CD4-positive, CD25-positive, alpha-beta regulatory T cell (primary cell): ENCODE measurements at regions not wholly inside any gene's neighbourhood (a gene's known extent, or its start where the extent isn't known, plus 50 kb on each side); places are given as distances from the start of the nearest gene placed in this dataset.

ENCODE experiments used
- ATAC-seq, 2 donors: fragments of 150-1000 bp; cut with Tn5 transposase; one replicate each; pipeline ENCODE4 v1.10.0; 2021; ENCODE audit warnings: low read depth in 2 of 2, moderate number of reproducible peaks in 2 of 2, moderate library complexity in 1 of 2
- DNase-seq, 3 donors: peaks; one replicate each; pipeline versions ENCODE4 v3.0.0 to v3.0.0-alpha.2; 2012 to 2022; ENCODE audit warnings: mixed read lengths in 1 of 3
- H3K27ac ChIP-seq: one replicate; pipeline ENCODE4 v1.7.0; 2013; ENCODE audit warnings: mild to moderate bottlenecking, low read length; ENCODE audit not compliant: insufficient read depth, poor library complexity, severe bottlenecking
- H3K27me3 ChIP-seq: one replicate; pipeline ENCODE4 v1.7.0; 2013; ENCODE audit warnings: low read length; ENCODE audit not compliant: control insufficient read depth, insufficient read depth
- H3K36me3 ChIP-seq: one replicate; pipeline ENCODE4 v1.7.0; 2013; ENCODE audit warnings: mild to moderate bottlenecking, low read length, moderate library complexity; ENCODE audit not compliant: control insufficient read depth, insufficient read depth
- H3K4me1 ChIP-seq: 2 replicates; pipeline ENCODE4 v1.7.0; 2013; ENCODE audit warnings: mild to moderate bottlenecking, low read length; ENCODE audit not compliant: insufficient read depth, control insufficient read depth, poor library complexity, severe bottlenecking
- H3K4me3 ChIP-seq: one replicate; pipeline ENCODE4 v1.7.0; 2013; ENCODE audit warnings: low read depth, mild to moderate bottlenecking, low read length, moderate library complexity
- H3K9me3 ChIP-seq, 2 experiments: 1 replicate in 1 of 2; 2 replicates in 1 of 2; pipeline ENCODE4 v1.7.0; 2013; ENCODE audit warnings: low read length in 2 of 2, mild to moderate bottlenecking in 1 of 2, moderate library complexity in 1 of 2; ENCODE audit not compliant: control insufficient read depth in 2 of 2
- H3K27ac Mint-ChIP-seq, 3 donors: one replicate each; pipeline ENCODE4 v1.8.0; 2020 to 2022; ENCODE audit warnings: mild to moderate bottlenecking in 3 of 3, mixed read lengths in 3 of 3, moderate library complexity in 2 of 3
- H3K27me3 Mint-ChIP-seq: one replicate; pipeline ENCODE4 v1.8.0; 2022; ENCODE audit warnings: mild to moderate bottlenecking, mixed read lengths
- H3K36me3 Mint-ChIP-seq: one replicate; pipeline ENCODE4 v1.8.0; 2020; ENCODE audit warnings: mixed read lengths
- H3K4me1 Mint-ChIP-seq, 4 donors: one replicate each; pipeline ENCODE4 v1.8.0; 2020 to 2022; ENCODE audit warnings: mixed read lengths in 4 of 4, mild to moderate bottlenecking in 1 of 4
- H3K4me3 Mint-ChIP-seq, 4 donors: one replicate each; pipeline ENCODE4 v1.8.0; 2020 to 2022; ENCODE audit warnings: mild to moderate bottlenecking in 4 of 4, mixed read lengths in 4 of 4, moderate library complexity in 3 of 4
- H3K9me3 Mint-ChIP-seq, 7 donors: one replicate each; pipeline ENCODE4 v1.8.0; 2020 to 2022; ENCODE audit warnings: mixed read lengths in 7 of 7, mild to moderate bottlenecking in 3 of 7, moderate library complexity in 2 of 7

DNA sequence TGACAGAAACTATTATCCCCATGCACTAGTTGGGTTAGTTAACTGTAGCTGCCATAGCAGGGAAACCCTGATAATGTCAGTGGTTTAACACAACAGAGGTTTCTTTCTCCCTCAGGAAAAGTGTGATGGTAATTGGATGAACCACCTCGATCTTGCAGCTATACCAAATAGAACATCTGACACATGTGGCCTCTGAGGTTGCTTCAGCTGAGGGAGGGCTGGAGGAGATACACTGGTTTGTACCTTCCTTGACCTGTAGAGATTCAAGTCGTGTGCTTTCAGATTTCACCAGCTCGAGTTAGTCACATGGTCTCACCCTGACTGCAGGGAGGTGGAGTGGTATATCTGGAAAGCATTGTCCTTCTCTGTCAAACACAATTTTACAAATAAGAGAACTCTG lies 147.2 kb upstream of the SFRP2 start:
- Histone ChIP-seq H3K4me3 (no peak overlapping the region), H3K4me1 (no peaks in the 10 kb centered on the region), H3K27ac (no peak overlapping the region), H3K36me3 (no peaks in the 10 kb centered on the region), H3K9me3 (no peaks in the 10 kb centered on the region), H3K27me3 (peaks cover 4% of the 10 kb centered on the region)
- H3K4me3 Mint-ChIP-seq = no peak overlapping the region
- H3K27ac Mint-ChIP-seq = no peak overlapping the region
- H3K36me3 Mint-ChIP-seq = no peaks in the 10 kb centered on the region
- DNase-seq = no peak
- peaks cover 0 to 2% (median 0%) of the 10 kb centered on the region in 7 donors for H3K9me3 Mint-ChIP-seq
- no peak for ATAC-seq
- no peaks in the 10 kb centered on the region for H3K4me1 Mint-ChIP-seq
- H3K27me3 Mint-ChIP-seq = peaks cover 28% of the 10 kb centered on the region

DNA sequence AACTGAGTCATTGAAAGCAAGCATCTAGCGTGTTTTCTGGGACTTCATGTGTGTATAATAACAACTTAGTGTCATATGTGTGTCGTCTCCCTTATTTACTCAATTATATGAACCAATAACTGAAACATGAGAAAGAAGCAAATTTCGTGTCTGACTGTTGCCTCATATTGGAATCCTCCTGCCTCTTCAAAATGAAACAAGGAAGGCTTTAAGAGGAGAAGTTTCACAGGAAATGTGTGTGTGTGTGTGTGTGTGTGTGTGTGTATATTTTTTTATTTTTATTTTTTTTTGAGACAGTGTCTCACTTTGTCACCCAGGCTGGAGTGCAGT lies 145.8 kb upstream of the SFRP2 start:
- no peak overlapping the region for H3K4me3 Mint-ChIP-seq
- H3K36me3 Mint-ChIP-seq = no peaks in the 10 kb centered on the region
- Histone ChIP-seq H3K4me3 (no peak overlapping the region), H3K27ac (no peak overlapping the region), H3K9me3 (no peaks in the 10 kb centered on the region), H3K27me3 (peaks cover 6% of the 10 kb centered on the region), H3K36me3 (no peaks in the 10 kb centered on the region), H3K4me1 (no peaks in the 10 kb centered on the region)
- H3K27me3 Mint-ChIP-seq = peaks cover 26% of the 10 kb centered on the region
- H3K9me3 Mint-ChIP-seq = peaks cover 0 to 1% (median 0%) of the 10 kb centered on the region in 7 donors
- DNase-seq (no peak), ATAC-seq (no peak)
- no peaks in the 10 kb centered on the region for H3K4me1 Mint-ChIP-seq
- no peak overlapping the region for H3K27ac Mint-ChIP-seq

DNA sequence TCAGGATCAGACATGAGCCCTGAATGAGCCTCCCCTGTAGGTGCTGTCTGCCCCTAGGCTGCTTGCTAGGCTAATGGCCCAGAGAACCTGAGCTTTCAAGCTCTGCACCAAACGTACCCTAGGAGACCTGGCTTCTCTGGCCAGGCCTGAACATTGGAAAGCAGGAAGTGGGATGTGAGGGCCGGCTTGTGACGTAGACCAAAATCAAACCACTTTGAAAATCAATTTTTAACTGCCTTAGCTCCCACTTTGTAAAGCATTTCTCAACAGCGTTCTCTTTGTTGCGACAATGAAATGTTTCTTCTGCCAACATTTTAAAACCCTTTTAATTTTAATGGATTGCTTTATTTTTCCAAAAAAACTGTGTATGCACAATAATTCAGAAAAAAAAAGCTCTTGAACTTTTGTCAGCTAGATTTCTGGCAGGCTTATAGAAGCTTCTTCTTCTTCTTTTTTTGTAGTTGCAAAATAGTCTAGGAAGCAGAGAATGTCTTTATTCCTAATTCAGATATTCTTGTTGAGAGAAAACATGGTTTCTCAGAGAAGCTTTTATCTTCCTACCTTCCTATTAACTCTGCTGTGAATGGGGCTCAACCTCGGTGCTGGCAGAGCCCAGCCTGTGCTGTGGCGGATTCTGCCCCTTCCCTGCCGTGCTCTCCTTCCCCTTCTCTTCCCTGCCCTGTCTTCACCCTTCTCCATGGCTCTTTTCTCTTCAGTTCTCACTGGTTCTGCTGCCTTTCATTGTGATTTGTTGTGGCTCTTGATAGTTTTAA lies 145.2 kb upstream of the SFRP2 start:
- no peak overlapping the region for H3K4me3 ChIP-seq
- Mint-ChIP-seq H3K4me1 (no peaks in the 10 kb centered on the region), H3K36me3 (no peaks in the 10 kb centered on the region), H3K27me3 (peaks cover 26% of the 10 kb centered on the region), H3K9me3 (peaks cover 0 to 1% (median 0%) of the 10 kb centered on the region in 7 donors), H3K27ac (no peak overlapping the region), H3K4me3 (no peak overlapping the region)
- H3K9me3 ChIP-seq = no peaks in the 10 kb centered on the region
- no peak for ATAC-seq
- no peak overlapping the region for H3K27ac ChIP-seq
- H3K36me3 ChIP-seq = no peaks in the 10 kb centered on the region
- no peaks in the 10 kb centered on the region for H3K4me1 ChIP-seq
- H3K27me3 ChIP-seq = peaks cover 6% of the 10 kb centered on the region
- no peak for DNase-seq

DNA sequence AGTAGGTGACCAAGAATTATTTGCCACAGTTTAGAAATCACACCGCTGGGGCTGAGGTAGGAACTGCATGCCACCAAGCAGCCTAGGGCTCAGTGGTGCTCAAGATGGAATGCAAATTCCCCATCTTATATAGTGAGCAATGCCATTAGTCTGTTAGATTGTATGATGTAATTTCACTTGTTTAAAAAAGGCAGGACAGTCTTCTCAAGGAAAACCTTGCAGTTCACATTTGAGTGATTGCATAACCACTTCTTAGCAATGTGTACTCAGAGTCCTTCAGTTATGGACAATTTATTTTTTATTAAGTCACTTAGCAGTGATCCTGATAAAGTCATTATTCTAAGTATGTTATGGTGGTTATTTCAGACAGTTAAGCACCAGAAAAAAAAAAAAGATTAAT lies 142.9 kb upstream of the SFRP2 start:
- H3K27me3 ChIP-seq = peaks cover 5% of the 10 kb centered on the region
- Mint-ChIP-seq H3K4me1 (no peaks in the 10 kb centered on the region), H3K27ac (no peak overlapping the region), H3K36me3 (no peaks in the 10 kb centered on the region), H3K27me3 (peaks cover 18% of the 10 kb centered on the region), H3K4me3 (no peak overlapping the region), H3K9me3 (peaks cover 0 to 1% (median 0%) of the 10 kb centered on the region in 7 donors)
- ATAC-seq (no peak), DNase-seq (no peak)
- no peaks in the 10 kb centered on the region for H3K9me3 ChIP-seq
- H3K4me3 ChIP-seq = no peak overlapping the region
- no peak overlapping the region for H3K27ac ChIP-seq
- H3K4me1 ChIP-seq = no peaks in the 10 kb centered on the region
- no peaks in the 10 kb centered on the region for H3K36me3 ChIP-seq

DNA sequence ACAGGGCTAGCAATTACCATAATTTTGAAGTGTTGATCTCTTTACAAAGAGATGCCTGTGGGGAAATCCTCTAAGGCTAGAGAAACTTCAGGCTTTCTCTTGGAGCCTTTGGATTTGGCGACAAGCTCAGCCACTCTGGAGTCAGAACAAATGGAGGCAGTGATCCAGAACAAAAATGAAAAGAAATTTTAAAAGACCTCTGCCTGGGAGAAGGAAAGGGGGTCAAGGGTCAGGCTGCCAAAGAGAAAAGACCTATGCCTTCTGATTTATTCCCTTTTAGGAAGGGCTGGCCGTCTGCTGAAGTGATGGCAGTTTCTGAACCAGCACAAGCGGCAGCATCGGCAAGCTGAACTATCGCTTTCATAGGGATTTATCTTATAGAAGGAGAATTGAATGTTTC lies 140.8 kb upstream of the SFRP2 start:
- Histone ChIP-seq H3K4me3 (no peak overlapping the region), H3K9me3 (no peaks in the 10 kb centered on the region), H3K27me3 (peaks cover 2% of the 10 kb centered on the region), H3K4me1 (no peaks in the 10 kb centered on the region), H3K36me3 (no peaks in the 10 kb centered on the region), H3K27ac (no peak overlapping the region)
- no peak for ATAC-seq
- Mint-ChIP-seq H3K4me1 (no peaks in the 10 kb centered on the region), H3K27ac (no peak overlapping the region), H3K27me3 (peaks cover 13% of the 10 kb centered on the region), H3K4me3 (no peak overlapping the region), H3K9me3 (peaks cover 0 to 1% (median 0%) of the 10 kb centered on the region in 7 donors), H3K36me3 (no peaks in the 10 kb centered on the region)
- DNase-seq = no peak

DNA sequence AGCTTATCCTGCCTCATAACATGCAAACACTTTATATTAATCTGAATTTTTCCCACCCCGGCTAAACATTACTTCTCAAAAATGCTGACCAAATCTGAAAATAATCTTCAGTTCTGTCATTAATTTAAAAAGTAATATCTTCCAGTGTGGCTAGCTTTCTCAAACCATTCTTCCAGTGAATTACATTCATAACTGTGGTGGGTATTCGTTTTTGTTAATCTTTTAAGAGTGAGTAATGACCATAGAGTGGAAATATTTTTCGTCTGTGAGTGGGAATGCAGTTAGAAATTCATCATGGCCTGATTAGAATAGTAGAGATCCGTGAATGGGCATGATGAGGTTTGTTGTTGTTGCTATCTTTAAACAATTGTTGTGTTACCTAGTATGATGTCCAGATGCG lies 138.6 kb upstream of the SFRP2 start:
- H3K9me3 ChIP-seq = no peaks in the 10 kb centered on the region
- Mint-ChIP-seq H3K27me3 (peaks cover 8% of the 10 kb centered on the region), H3K4me3 (no peak overlapping the region), H3K27ac (no peak overlapping the region), H3K36me3 (no peaks in the 10 kb centered on the region), H3K4me1 (no peaks in the 10 kb centered on the region), H3K9me3 (peaks cover 0 to 1% (median 0%) of the 10 kb centered on the region in 7 donors)
- no peaks in the 10 kb centered on the region for H3K36me3 ChIP-seq
- no peak for ATAC-seq
- H3K4me3 ChIP-seq = no peak overlapping the region
- H3K27ac ChIP-seq = no peak overlapping the region
- DNase-seq = no peak
- H3K4me1 ChIP-seq = no peaks in the 10 kb centered on the region
- peaks cover 2% of the 10 kb centered on the region for H3K27me3 ChIP-seq

DNA sequence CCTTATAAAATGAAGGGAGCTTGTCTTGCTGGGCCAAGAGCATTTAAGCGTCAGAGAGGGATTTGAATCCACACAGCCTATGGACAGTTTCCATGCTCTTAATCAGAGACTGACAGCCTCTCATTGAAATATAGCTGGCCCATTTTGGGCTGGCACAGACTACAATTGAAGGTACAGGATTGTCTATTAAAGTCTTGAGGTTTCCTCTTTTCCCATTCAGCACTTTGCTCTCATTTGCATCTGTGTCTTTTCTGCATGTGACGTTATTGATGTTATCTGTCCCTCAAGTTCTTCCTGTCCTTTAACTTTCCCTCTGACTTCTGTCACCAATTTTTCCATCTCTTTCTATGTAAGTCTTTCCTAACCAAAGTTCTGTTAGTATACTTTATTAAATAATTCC lies 133.3 kb upstream of the SFRP2 start:
- no peaks in the 10 kb centered on the region for H3K36me3 ChIP-seq
- H3K27me3 ChIP-seq = no peaks in the 10 kb centered on the region
- H3K27ac ChIP-seq = no peak overlapping the region
- no peak overlapping the region for H3K27ac Mint-ChIP-seq
- no peaks in the 10 kb centered on the region for H3K9me3 ChIP-seq
- H3K9me3 Mint-ChIP-seq = peaks cover 0 to 1% (median 0%) of the 10 kb centered on the region in 7 donors
- no peaks in the 10 kb centered on the region for H3K4me1 ChIP-seq
- ATAC-seq (no peak), DNase-seq (no peak)
- no peaks in the 10 kb centered on the region for H3K27me3 Mint-ChIP-seq
- no peaks in the 10 kb centered on the region for H3K4me1 Mint-ChIP-seq
- H3K4me3 Mint-ChIP-seq = no peak overlapping the region
- no peaks in the 10 kb centered on the region for H3K36me3 Mint-ChIP-seq
- no peak overlapping the region for H3K4me3 ChIP-seq

DNA sequence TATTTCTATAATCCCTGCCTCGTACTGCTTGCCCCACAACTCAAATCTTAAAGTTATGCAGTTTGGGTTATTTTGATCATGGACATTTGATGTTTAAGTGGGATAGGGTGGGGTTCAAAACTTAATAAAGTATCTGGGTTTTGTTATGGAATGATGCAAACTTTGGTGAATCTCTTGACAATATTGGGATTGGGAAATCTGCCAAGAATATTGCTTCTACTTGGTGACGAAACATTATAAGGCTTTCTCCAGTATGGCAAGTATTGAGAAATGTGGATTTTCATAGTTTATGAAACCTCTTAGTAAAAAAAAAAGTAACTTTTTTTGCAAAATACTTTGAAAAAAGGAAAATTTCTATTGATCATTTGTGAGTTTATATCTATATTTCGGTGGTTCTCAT lies 130.8 kb upstream of the SFRP2 start:
- Mint-ChIP-seq H3K9me3 (peaks cover 0 to 1% (median 0%) of the 10 kb centered on the region in 7 donors), H3K27me3 (no peaks in the 10 kb centered on the region), H3K4me3 (no peak overlapping the region), H3K27ac (no peak overlapping the region), H3K36me3 (no peaks in the 10 kb centered on the region), H3K4me1 (no peaks in the 10 kb centered on the region)
- H3K27me3 ChIP-seq = no peaks in the 10 kb centered on the region
- ATAC-seq (no peak), DNase-seq (no peak)
- no peaks in the 10 kb centered on the region for H3K4me1 ChIP-seq
- H3K27ac ChIP-seq = no peak overlapping the region
- no peak overlapping the region for H3K4me3 ChIP-seq
- no peaks in the 10 kb centered on the region for H3K36me3 ChIP-seq
- H3K9me3 ChIP-seq = no peaks in the 10 kb centered on the region
